HCT116 (cell line): ENCODE measurements at regions not wholly inside any gene's neighbourhood (a gene's known extent, or its start where the extent isn't known, plus 50 kb on each side); places are given as distances from the start of the nearest gene placed in this dataset.

Experiments used
- ATAC-seq: fragments of 200-7000 bp; cut with Tn5 transposase; 2 replicates; pipeline ENCODE4 v1.9.1; 2020; ENCODE audit warnings: mild to moderate bottlenecking, moderate library complexity
- BruUV-seq: library from RNA; stranded (reverse); fragments of 400-500 nt; replicated peaks from 2 replicates; lab custom pipeline; 2021; lab: Mats Ljungman, UMichigan
- CTCF ChIA-PET: fragments of 300-600 bp; sonication (Branson Sonifier 250); formaldehyde crosslinking; loops from one replicate; lab custom pipeline; 2021; ENCODE audit warnings: antibody characterized with exemption; lab: Charles Lee
- POLR2A ChIA-PET: fragments of 300-600, 350-600 bp; sonication (Branson Sonifier 250); formaldehyde crosslinking; loops from one replicate; lab custom pipeline; 2021; ENCODE audit warnings: antibody characterized with exemption; lab: Charles Lee
- RAD21 ChIA-PET, 2 experiments: fragments of 300-600 bp; sonication (Branson Sonifier 250); formaldehyde crosslinking; loops; one replicate each; lab custom pipeline; 2023; ENCODE audit warnings: low total read pairs in 2 of 2; ENCODE audit not compliant: uncharacterized antibody in 2 of 2, unreplicated experiment in 2 of 2, low non-redundant PET in 1 of 2; lab: Charles Lee
- DNase-seq: peaks from one replicate; pipeline ENCODE4 v3.0.0-alpha.2; 2010; ENCODE audit warnings: low read depth, low spot score
- H2AFZ ChIP-seq: fragments of 200-600 bp; shearing (Covaris generic), sonication (generic); 2 replicates; pipeline ENCODE4 v1.6.1; 2017; ENCODE audit warnings: low read depth, mixed run types, mixed read lengths, antibody characterized with exemption, low read length; ENCODE audit not compliant: poor library complexity, severe bottlenecking
- H3K27ac ChIP-seq: 2 replicates; pipeline ENCODE4 v1.5.1; 2012; ENCODE audit warnings: low read depth, low read length
- H3K27me3 ChIP-seq: fragments of 200-600 bp; sonication (generic); 2 replicates; pipeline ENCODE4 v1.6.1; 2016; ENCODE audit warnings: mixed run types, low read length, mixed read lengths; ENCODE audit not compliant: insufficient read depth
- H3K36me3 ChIP-seq, 2 experiments: fragments of 200-500 bp in 1 of 2; fragments of 200-600 bp in 1 of 2; sonication (Bioruptor generic) in 1 of 2; sonication (generic) in 1 of 2; 2 replicates each; pipeline versions ENCODE4 v1.5.1 to v1.6.1; 2014 to 2016; ENCODE audit warnings: low read length in 2 of 2, inconsistent platforms in 1 of 2, mixed read lengths in 1 of 2, mixed run types in 1 of 2; ENCODE audit not compliant: insufficient read depth in 2 of 2, control insufficient read depth in 1 of 2
- H3K4me1 ChIP-seq, 2 experiments: fragments of 200-600 bp in 1 of 2; sonication (generic) in 1 of 2; 2 replicates each; pipeline versions ENCODE4 v1.5.1 to v1.6.1; 2012 to 2017; ENCODE audit warnings: low read length in 2 of 2, inconsistent platforms in 1 of 2, mild to moderate bottlenecking in 1 of 2, mixed read lengths in 1 of 2, mixed run types in 1 of 2, moderate library complexity in 1 of 2; ENCODE audit not compliant: insufficient read depth in 2 of 2, control insufficient read depth in 1 of 2
- H3K4me2 ChIP-seq: fragments of 200-600 bp; sonication (generic); 2 replicates; pipeline ENCODE4 v1.6.1; 2017; ENCODE audit warnings: mixed run types, low read length, mixed read lengths
- H3K4me3 ChIP-seq, 2 experiments: fragments of 200-600 bp in 1 of 2; sonication (generic) in 1 of 2; replicated peaks in 1 of 2; 2 replicates each; pipeline ENCODE4 v1.5.1; 2011 to 2016; ENCODE audit warnings: low read length in 2 of 2, control low read depth in 1 of 2, low read depth in 1 of 2, mild to moderate bottlenecking in 1 of 2, mixed read lengths in 1 of 2, mixed run types in 1 of 2
- H3K79me2 ChIP-seq: fragments of 200-600 bp; sonication (generic); 2 replicates; pipeline ENCODE4 v1.6.1; 2017; ENCODE audit warnings: mild to moderate bottlenecking, mixed run types, low read length, moderate library complexity, mixed read lengths; ENCODE audit not compliant: insufficient read depth
- H3K9ac ChIP-seq: fragments of 200-600 bp; sonication (generic); 2 replicates; pipeline ENCODE4 v1.6.1; 2016; ENCODE audit warnings: low read length, mixed read lengths
- H3K9me2 ChIP-seq: fragments of 200-600 bp; sonication (generic), shearing (Covaris generic); 2 replicates; pipeline ENCODE4 v1.6.1; 2017; ENCODE audit warnings: mixed run types, mild to moderate bottlenecking, moderate library complexity; ENCODE audit not compliant: insufficient read depth
- H3K9me3 ChIP-seq, 2 experiments: fragments of 200-500 bp in 1 of 2; fragments of 200-600 bp in 1 of 2; sonication (Bioruptor generic) in 1 of 2; sonication (generic) in 1 of 2; 2 replicates each; pipeline ENCODE4 v1.6.1; 2014 to 2017; ENCODE audit warnings: low read length in 2 of 2, mixed read lengths in 2 of 2, inconsistent platforms in 1 of 2, low read depth in 1 of 2, mild to moderate bottlenecking in 1 of 2, mixed run types in 1 of 2, moderate library complexity in 1 of 2; ENCODE audit not compliant: control insufficient read depth in 1 of 2, insufficient read depth in 1 of 2
- H4K20me1 ChIP-seq: fragments of 200-600 bp; sonication (generic), shearing (Covaris generic); 2 replicates; pipeline ENCODE4 v1.6.1; 2017; ENCODE audit warnings: mixed run types, mild to moderate bottlenecking, moderate library complexity; ENCODE audit not compliant: insufficient read depth
- ELF1 ChIP-seq: IDR thresholded peaks from 2 replicates; pipeline ENCODE4 v1.6.1; 2012; ENCODE audit warnings: low read depth, borderline replicate concordance
- EZH2 ChIP-seq: fragments of 200-600 bp; sonication (generic); IDR thresholded peaks from 2 replicates; pipeline ENCODE4 v1.6.1; 2017; ENCODE audit warnings: antibody characterized with exemption, mixed run types
- EZH2phosphoT487 ChIP-seq: fragments of 200-600 bp; IDR thresholded peaks from 2 replicates; pipeline ENCODE4 v1.6.1; 2018; ENCODE audit warnings: antibody characterized with exemption, borderline replicate concordance
- JUND ChIP-seq: IDR thresholded peaks from 2 replicates; pipeline ENCODE4 v1.6.1; 2012
- MAX ChIP-seq: IDR thresholded peaks from 2 replicates; pipeline ENCODE4 v1.6.1; 2012
- SIN3A ChIP-seq: IDR thresholded peaks from 2 replicates; pipeline ENCODE4 v1.6.1; 2012; ENCODE audit warnings: low read depth
- YY1 ChIP-seq: IDR thresholded peaks from 2 replicates; pipeline ENCODE4 v1.6.1; 2011; ENCODE audit warnings: low read length, low read depth, moderate library complexity, mild to moderate bottlenecking; ENCODE audit not compliant: insufficient replicate concordance; ENCODE audit errors: extremely low read depth
- ZBTB33 ChIP-seq: IDR thresholded peaks from 2 replicates; pipeline ENCODE4 v1.6.1; 2011; ENCODE audit warnings: mild to moderate bottlenecking, low read length, moderate library complexity; ENCODE audit not compliant: insufficient replicate concordance; ENCODE audit errors: extremely low read depth
- intact Hi-C: fragments of 100-400 bp; cut with micrococcal nuclease; formaldehyde crosslinking; loops from 2 replicates; pipeline ENCODE4 v1.10.0; 2022
- TF ChIP-seq, protein P1 (sequence below), 3 experiments: fragments of 200-600 bp in 1 of 3; sonication (generic) in 1 of 3; IDR thresholded peaks in 2 of 3; conservative IDR thresholded peaks in 1 of 3; 2 replicates each; pipeline ENCODE4 v1.5.1; 2012 to 2017; ENCODE audit warnings: low read depth in 2 of 3, low read length in 2 of 3, antibody characterized with exemption in 1 of 3, borderline replicate concordance in 1 of 3, control low read depth in 1 of 3, mild to moderate bottlenecking in 1 of 3, mixed read lengths in 1 of 3, mixed run types in 1 of 3, moderate library complexity in 1 of 3; ENCODE audit not compliant: insufficient read depth in 1 of 3

- TF ChIP-seq EZH2 (no peak), SIN3A (no peak), YY1 (no peak), EZH2phosphoT487 (no peak), JUND (no peak), MAX (no peak), ELF1 (no peak)
These were observed 515.8 kb downstream of the TYW1 start (continued) for GRCh38 chr7:67512481-67512880.

GRCh38 chr7:67518580-67518979 lies 521.9 kb downstream of the TYW1 start:
- Histone ChIP-seq H2AFZ (no peak overlapping the region), H3K4me2 (no peak overlapping the region), H3K79me2 (no peaks in the 10 kb centered on the region), H3K36me3 (no peaks in the 10 kb centered on the region), H3K27me3 (no peaks in the 10 kb centered on the region), H3K9me3 (no peaks in the 10 kb centered on the region), H3K4me1 (no peaks in the 10 kb centered on the region), H3K27ac (no peak overlapping the region), H4K20me1 (no peaks in the 10 kb centered on the region), H3K9ac (no peak overlapping the region), H3K4me3 (no peak overlapping the region), H3K9me2 (no peaks in the 10 kb centered on the region)
- intact Hi-C loops = no loop called here
- no TSS peak for BruUV-seq
- ChIA-PET POLR2A (no interaction called here), CTCF (no interaction called here), RAD21 (no interaction called here)
- TF ChIP-seq EZH2 (no peak), ZBTB33 (no peak), JUND (no peak)
- TF ChIP-seq, protein P1, sequence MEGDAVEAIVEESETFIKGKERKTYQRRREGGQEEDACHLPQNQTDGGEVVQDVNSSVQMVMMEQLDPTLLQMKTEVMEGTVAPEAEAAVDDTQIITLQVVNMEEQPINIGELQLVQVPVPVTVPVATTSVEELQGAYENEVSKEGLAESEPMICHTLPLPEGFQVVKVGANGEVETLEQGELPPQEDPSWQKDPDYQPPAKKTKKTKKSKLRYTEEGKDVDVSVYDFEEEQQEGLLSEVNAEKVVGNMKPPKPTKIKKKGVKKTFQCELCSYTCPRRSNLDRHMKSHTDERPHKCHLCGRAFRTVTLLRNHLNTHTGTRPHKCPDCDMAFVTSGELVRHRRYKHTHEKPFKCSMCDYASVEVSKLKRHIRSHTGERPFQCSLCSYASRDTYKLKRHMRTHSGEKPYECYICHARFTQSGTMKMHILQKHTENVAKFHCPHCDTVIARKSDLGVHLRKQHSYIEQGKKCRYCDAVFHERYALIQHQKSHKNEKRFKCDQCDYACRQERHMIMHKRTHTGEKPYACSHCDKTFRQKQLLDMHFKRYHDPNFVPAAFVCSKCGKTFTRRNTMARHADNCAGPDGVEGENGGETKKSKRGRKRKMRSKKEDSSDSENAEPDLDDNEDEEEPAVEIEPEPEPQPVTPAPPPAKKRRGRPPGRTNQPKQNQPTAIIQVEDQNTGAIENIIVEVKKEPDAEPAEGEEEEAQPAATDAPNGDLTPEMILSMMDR (IDR thresholded peaks at IDR 0.05 in 2 of 3, conservative IDR thresholded peaks at IDR 0.05 in 1 of 3; ENCODE audit: borderline replicate concordance in 1 of 3, insufficient read depth in 1 of 3, low read depth in 2 of 3, low read length in 2 of 3) = no peak
- no peak for ATAC-seq
- DNase-seq = no peak
